ENCODE measurements at regions not wholly inside any gene's neighbourhood (a gene's known extent, or its start where the extent isn't known, plus 50 kb on each side); places are given as distances from the start of the nearest gene placed in this dataset.

GRCh38 chr10:64368298-64368697 is 847.1 kb downstream of the REEP3 start:
- TF ChIP-seq CTCF (IDR thresholded peaks at IDR 0.05; ENCODE audit: low read length) (no peak), EZH2phosphoT487 (IDR thresholded peaks at IDR 0.05; ENCODE audit: low read length) (no peak)

Measured in MM.1S (cell line).